Astrocyte (in vitro differentiated cells and primary cell): ENCODE measurements at regions not wholly inside any gene's neighbourhood (a gene's known extent, or its start where the extent isn't known, plus 50 kb on each side); places are given as distances from the start of the nearest gene placed in this dataset.

ENCODE experiments used
- DNase-seq: peaks from one replicate; pipeline ENCODE4 v3.0.0-alpha.2; 2010; ENCODE audit warnings: low read depth
- FAIRE-seq: peaks from 2 replicates; lab custom pipeline; 2011; peaks lifted over from hg19 to GRCh38; lab: Jason Lieb, UNC
- H2AFZ ChIP-seq: 2 replicates; pipeline ENCODE4 v1.6.0; 2012; ENCODE audit warnings: low read depth, low read length, inconsistent platforms
- H3K27ac ChIP-seq: 2 replicates; pipeline ENCODE4 v1.5.1; 2011; ENCODE audit warnings: low read depth, low read length, inconsistent platforms
- H3K27me3 ChIP-seq: 2 replicates; pipeline ENCODE4 v1.6.0; 2011; ENCODE audit warnings: low read length, inconsistent platforms; ENCODE audit not compliant: insufficient read depth
- H3K36me3 ChIP-seq: 2 replicates; pipeline ENCODE4 v1.5.1; 2011; ENCODE audit warnings: low read length, inconsistent platforms; ENCODE audit not compliant: insufficient read depth
- H3K4me1 ChIP-seq: 2 replicates; pipeline ENCODE4 v1.5.1; 2011; ENCODE audit warnings: low read length, inconsistent platforms; ENCODE audit not compliant: insufficient read depth
- H3K4me2 ChIP-seq: 2 replicates; pipeline ENCODE4 v1.6.0; 2012; ENCODE audit warnings: low read length, inconsistent platforms
- H3K4me3 ChIP-seq: 2 replicates; pipeline ENCODE4 v1.5.1; 2011; ENCODE audit warnings: low read depth, mild to moderate bottlenecking, low read length, inconsistent platforms; ENCODE audit not compliant: insufficient read depth
- H3K79me2 ChIP-seq: 2 replicates; pipeline ENCODE4 v1.6.0; 2012; ENCODE audit warnings: mild to moderate bottlenecking, low read length, inconsistent platforms; ENCODE audit not compliant: insufficient read depth
- H3K9ac ChIP-seq: 2 replicates; pipeline ENCODE4 v1.6.0; 2012; ENCODE audit warnings: mild to moderate bottlenecking, low read length, inconsistent platforms
- H3K9me3 ChIP-seq: 2 replicates; pipeline ENCODE4 v1.5.1; 2012; ENCODE audit warnings: low read depth, mild to moderate bottlenecking, low read length, inconsistent platforms; ENCODE audit not compliant: insufficient read depth
- H4K20me1 ChIP-seq: 2 replicates; pipeline ENCODE4 v1.6.0; 2012; ENCODE audit warnings: low read length, inconsistent platforms; ENCODE audit not compliant: insufficient read depth
- H3K27ac Mint-ChIP-seq: one replicate; pipeline ENCODE4 v1.8.0; 2021; ENCODE audit warnings: mild to moderate bottlenecking, mixed read lengths; ENCODE audit not compliant: unreplicated experiment
- H3K27me3 Mint-ChIP-seq: one replicate; pipeline ENCODE4 v1.8.0; 2021; ENCODE audit warnings: low read depth, mixed read lengths; ENCODE audit not compliant: unreplicated experiment
- H3K36me3 Mint-ChIP-seq: one replicate; pipeline ENCODE4 v1.8.0; 2021; ENCODE audit warnings: low read depth, mixed read lengths; ENCODE audit not compliant: unreplicated experiment
- H3K4me1 Mint-ChIP-seq: one replicate; pipeline ENCODE4 v1.8.0; 2021; ENCODE audit warnings: low read depth, mixed read lengths; ENCODE audit not compliant: unreplicated experiment
- H3K4me3 Mint-ChIP-seq: one replicate; pipeline ENCODE4 v1.8.0; 2021; ENCODE audit warnings: mild to moderate bottlenecking, moderate library complexity, mixed read lengths; ENCODE audit not compliant: unreplicated experiment
- H3K9me3 Mint-ChIP-seq: one replicate; pipeline ENCODE4 v1.8.0; 2021; ENCODE audit warnings: mild to moderate bottlenecking, mixed read lengths; ENCODE audit not compliant: unreplicated experiment
- CTCF ChIP-seq: IDR thresholded peaks from 2 replicates; pipeline ENCODE4 v1.5.1; 2011; ENCODE audit warnings: low read depth, mild to moderate bottlenecking, inconsistent platforms, low read length, moderate library complexity; ENCODE audit not compliant: insufficient read depth
- EZH2 ChIP-seq: IDR thresholded peaks from 2 replicates; pipeline ENCODE4 v1.6.1; 2012; ENCODE audit warnings: mild to moderate bottlenecking, low read length, inconsistent platforms; ENCODE audit not compliant: insufficient read depth

GRCh38 chr12:19689226-19689625 lies 249.9 kb downstream of the AEBP2 start:
- Mint-ChIP-seq H3K36me3 (no peaks in the 10 kb centered on the region), H3K27me3 (no peaks in the 10 kb centered on the region), H3K9me3 (peaks cover 2% of the 10 kb centered on the region), H3K4me3 (no peak overlapping the region), H3K27ac (no peak overlapping the region), H3K4me1 (peaks cover 2% of the 10 kb centered on the region)
- Histone ChIP-seq H4K20me1 (no peaks in the 10 kb centered on the region), H3K79me2 (no peaks in the 10 kb centered on the region), H3K4me2 (no peak overlapping the region), H2AFZ (no peak overlapping the region), H3K27me3 (no peaks in the 10 kb centered on the region), H3K36me3 (no peaks in the 10 kb centered on the region), H3K9ac (no peak overlapping the region), H3K9me3 (no peaks in the 10 kb centered on the region), H3K4me1 (no peaks in the 10 kb centered on the region), H3K4me3 (no peak overlapping the region), H3K27ac (no peak overlapping the region)
- FAIRE-seq = no peak
- no peak for DNase-seq
- TF ChIP-seq EZH2 = no peak
- TF ChIP-seq CTCF = no peak

GRCh38 chr12:19689801-19690472 lies 250.6 kb downstream of the AEBP2 start:
- Mint-ChIP-seq H3K36me3 (no peaks in the 10 kb centered on the region), H3K4me1 (peaks cover 6% of the 10 kb centered on the region), H3K9me3 (peaks cover 2% of the 10 kb centered on the region), H3K4me3 (no peak overlapping the region), H3K27ac (no peak overlapping the region), H3K27me3 (no peaks in the 10 kb centered on the region)
- no peak overlapping the region for H3K27ac ChIP-seq
- FAIRE-seq = no peak
- H3K9ac ChIP-seq = no peak overlapping the region
- H3K36me3 ChIP-seq = no peaks in the 10 kb centered on the region
- TF ChIP-seq EZH2 (no peak), CTCF (no peak)
- no peaks in the 10 kb centered on the region for H3K27me3 ChIP-seq
- H2AFZ ChIP-seq = no peak overlapping the region
- H3K4me2 ChIP-seq = no peak overlapping the region
- no peaks in the 10 kb centered on the region for H4K20me1 ChIP-seq
- DNase-seq = no peak
- no peaks in the 10 kb centered on the region for H3K79me2 ChIP-seq
- H3K4me1 ChIP-seq = no peaks in the 10 kb centered on the region
- H3K4me3 ChIP-seq = no peak overlapping the region
- no peaks in the 10 kb centered on the region for H3K9me3 ChIP-seq

GRCh38 chr12:19692091-19692490 lies 252.8 kb downstream of the AEBP2 start:
- Histone ChIP-seq H3K4me2 (no peak overlapping the region), H2AFZ (no peak overlapping the region), H3K27me3 (no peaks in the 10 kb centered on the region), H3K4me3 (no peak overlapping the region), H3K9me3 (no peaks in the 10 kb centered on the region), H3K27ac (no peak overlapping the region), H3K79me2 (no peaks in the 10 kb centered on the region), H3K36me3 (no peaks in the 10 kb centered on the region), H4K20me1 (no peaks in the 10 kb centered on the region), H3K9ac (no peak overlapping the region), H3K4me1 (no peaks in the 10 kb centered on the region)
- Mint-ChIP-seq H3K27me3 (no peaks in the 10 kb centered on the region), H3K9me3 (peaks cover 2% of the 10 kb centered on the region), H3K36me3 (no peaks in the 10 kb centered on the region), H3K4me1 (peaks cover 15% of the 10 kb centered on the region), H3K4me3 (no peak overlapping the region), H3K27ac (no peak overlapping the region)
- TF ChIP-seq EZH2 (no peak), CTCF (no peak)
- no peak for DNase-seq
- no peak for FAIRE-seq
